Loucy (cell line): ENCODE measurements at regions not wholly inside any gene's neighbourhood (a gene's known extent, or its start where the extent isn't known, plus 50 kb on each side); places are given as distances from the start of the nearest gene placed in this dataset.

Experiments used
- EZH2phosphoT487 ChIP-seq: fragments of 200-600 bp; IDR thresholded peaks from 2 replicates; pipeline ENCODE4 v1.6.1; 2018; ENCODE audit warnings: antibody characterized with exemption, mild to moderate bottlenecking, moderate library complexity, borderline replicate concordance
- TF ChIP-seq, protein P1 (sequence below): fragments of 200-600 bp; sonication (generic); conservative IDR thresholded peaks from 2 replicates; pipeline ENCODE4 v1.5.1; 2014; ENCODE audit warnings: mild to moderate bottlenecking, antibody characterized with exemption, low read length

DNA sequence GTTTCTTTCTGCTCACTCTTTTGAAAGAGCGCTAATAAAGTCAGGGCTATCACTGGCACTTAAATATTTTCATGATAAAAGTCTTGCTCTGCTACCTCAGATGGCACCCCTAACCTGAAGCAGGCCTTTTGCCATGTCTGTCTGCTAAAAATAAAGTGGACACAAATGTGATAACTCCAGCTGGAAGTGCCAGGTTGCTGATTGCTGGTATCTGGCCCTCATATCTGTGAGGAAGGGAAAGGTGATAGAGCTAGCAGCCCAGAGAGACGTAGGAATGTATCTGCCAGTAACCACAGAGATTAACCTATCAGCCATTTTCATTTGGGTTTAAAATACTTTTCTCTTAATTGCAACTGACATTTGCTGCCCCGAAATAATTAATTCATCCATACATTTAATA is 127.9 kb downstream of the GRIN2B start:
- TF ChIP-seq, protein P1, sequence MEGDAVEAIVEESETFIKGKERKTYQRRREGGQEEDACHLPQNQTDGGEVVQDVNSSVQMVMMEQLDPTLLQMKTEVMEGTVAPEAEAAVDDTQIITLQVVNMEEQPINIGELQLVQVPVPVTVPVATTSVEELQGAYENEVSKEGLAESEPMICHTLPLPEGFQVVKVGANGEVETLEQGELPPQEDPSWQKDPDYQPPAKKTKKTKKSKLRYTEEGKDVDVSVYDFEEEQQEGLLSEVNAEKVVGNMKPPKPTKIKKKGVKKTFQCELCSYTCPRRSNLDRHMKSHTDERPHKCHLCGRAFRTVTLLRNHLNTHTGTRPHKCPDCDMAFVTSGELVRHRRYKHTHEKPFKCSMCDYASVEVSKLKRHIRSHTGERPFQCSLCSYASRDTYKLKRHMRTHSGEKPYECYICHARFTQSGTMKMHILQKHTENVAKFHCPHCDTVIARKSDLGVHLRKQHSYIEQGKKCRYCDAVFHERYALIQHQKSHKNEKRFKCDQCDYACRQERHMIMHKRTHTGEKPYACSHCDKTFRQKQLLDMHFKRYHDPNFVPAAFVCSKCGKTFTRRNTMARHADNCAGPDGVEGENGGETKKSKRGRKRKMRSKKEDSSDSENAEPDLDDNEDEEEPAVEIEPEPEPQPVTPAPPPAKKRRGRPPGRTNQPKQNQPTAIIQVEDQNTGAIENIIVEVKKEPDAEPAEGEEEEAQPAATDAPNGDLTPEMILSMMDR, result no peak
- TF ChIP-seq EZH2phosphoT487, result no peak
